ENCODE measurements at regions not wholly inside any gene's neighbourhood (a gene's known extent, or its start where the extent isn't known, plus 50 kb on each side); places are given as distances from the start of the nearest gene placed in this dataset.

DNA sequence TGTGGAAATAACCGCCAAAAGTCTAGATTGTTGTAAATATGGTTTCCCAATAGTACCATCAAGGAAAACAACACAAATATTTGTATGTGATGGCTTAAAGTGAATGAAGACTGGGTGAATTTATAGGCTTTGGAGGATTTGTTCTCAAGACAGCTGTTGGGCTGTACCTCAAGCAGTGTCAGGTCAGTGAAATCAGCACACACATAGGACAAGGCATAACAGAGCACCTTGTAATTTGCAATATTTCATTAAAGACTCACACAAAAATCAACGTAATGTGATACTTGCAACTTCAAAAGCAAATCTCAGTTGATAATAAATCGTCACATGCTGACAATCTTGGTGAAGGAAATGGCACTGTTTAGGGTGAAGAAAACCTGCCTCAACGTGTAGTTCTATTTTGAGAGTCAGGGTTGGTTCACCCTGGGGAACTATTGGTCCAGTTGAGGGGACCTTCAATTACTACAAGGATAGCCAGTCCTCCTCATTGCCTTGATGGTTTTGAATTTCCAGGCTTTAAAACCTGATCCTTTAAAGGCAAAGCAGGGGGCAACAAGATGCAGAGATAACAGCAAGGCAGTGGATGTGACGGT lies 126.8 kb upstream of the ST6GAL2 start:
- Histone ChIP-seq H3K27ac (ENCODE audit: low read depth in 2 of 2, low read length in 1 of 2) (no peak overlapping the region), H3K4me3 (ENCODE audit: low read depth in 2 of 2, low read length in 1 of 2) (no peak overlapping the region), H3K9me2 (no peaks in the 10 kb centered on the region), H3K27me3 (ENCODE audit: insufficient read depth) (no peaks in the 10 kb centered on the region), H2AFZ (ENCODE audit: low read depth) (no peak overlapping the region), H3F3A (replicated peaks; ENCODE audit: insufficient read depth) (no peaks in the 10 kb centered on the region), H4K20me1 (ENCODE audit: insufficient read depth) (no peaks in the 10 kb centered on the region), H3K4me1 (ENCODE audit: control insufficient read depth in 1 of 2, insufficient read depth in 2 of 2, low read depth in 1 of 2, low read length in 1 of 2) (peaks cover 0 to 3% of the 10 kb centered on the region in 2 experiments; a peak in 1 of 4 replicates), H3K36me3 (replicated peaks in 1 of 2; ENCODE audit: control insufficient read depth in 1 of 2, insufficient read depth in 2 of 2, low read length in 1 of 2) (no peaks in the 10 kb centered on the region), H3K9ac (no peak overlapping the region), H3K9me3 (no peaks in the 10 kb centered on the region), H3K79me2 (ENCODE audit: insufficient read depth) (no peaks in the 10 kb centered on the region), H3K4me2 (no peak overlapping the region)
- DNase-seq: no peak
- TF ChIP-seq POLR2AphosphoS5 (IDR thresholded peaks at IDR 0.05; ENCODE audit: low read depth, low read length) (no peak), FOXM1 (IDR thresholded peaks at IDR 0.05; ENCODE audit: low read depth) (no peak)
- POLR2A ChIA-PET: no interaction called here
- CTCF ChIA-PET: no interaction called here
- WGBS (ENCODE audit: low lambda C conversion rate): 77% methylated on average over 5 of the region's 5 CpGs

- Histone ChIP-seq H3K9me3 (no peaks in the 10 kb centered on the region), H3K27ac (ENCODE audit: low read depth in 2 of 2, low read length in 1 of 2) (no peak overlapping the region), H2AFZ (ENCODE audit: low read depth) (no peak overlapping the region), H3K79me2 (ENCODE audit: insufficient read depth) (no peaks in the 10 kb centered on the region), H3K36me3 (replicated peaks in 1 of 2; ENCODE audit: control insufficient read depth in 1 of 2, insufficient read depth in 2 of 2, low read length in 1 of 2) (no peaks in the 10 kb centered on the region), H3F3A (replicated peaks; ENCODE audit: insufficient read depth) (no peaks in the 10 kb centered on the region), H3K9me2 (no peaks in the 10 kb centered on the region), H3K27me3 (ENCODE audit: insufficient read depth) (no peaks in the 10 kb centered on the region), H3K4me3 (ENCODE audit: low read depth in 2 of 2, low read length in 1 of 2) (no peak overlapping the region), H3K9ac (no peak overlapping the region), H3K4me1 (ENCODE audit: control insufficient read depth in 1 of 2, insufficient read depth in 2 of 2, low read depth in 1 of 2, low read length in 1 of 2) (peaks cover 0 to 3% of the 10 kb centered on the region in 2 experiments; a peak in 1 of 4 replicates), H4K20me1 (ENCODE audit: insufficient read depth) (no peaks in the 10 kb centered on the region), H3K4me2 (no peak overlapping the region)
- POLR2A ChIA-PET: no interaction called here
- 73% methylated on average over 2 of the region's 2 CpGs for WGBS (ENCODE audit: low lambda C conversion rate)
- TF ChIP-seq JUND (IDR thresholded peaks at IDR 0.05) (no peak), EP300 (IDR thresholded peaks at IDR 0.05; ENCODE audit: borderline replicate concordance in 1 of 2, low read depth in 1 of 2, low read length in 1 of 2) (no peak)
- no peak for DNase-seq
- CTCF ChIA-PET: no interaction called here
Observed at GRCh38 chr2:107013884-107014283, 127.9 kb upstream of the ST6GAL2 start.

GRCh38 chr2:107018366-107018765 lies 132.4 kb upstream of the ST6GAL2 start:
- Histone ChIP-seq H3K9me3 (no peaks in the 10 kb centered on the region), H3K4me2 (no peak overlapping the region), H3K9me2 (no peaks in the 10 kb centered on the region), H3F3A (replicated peaks; ENCODE audit: insufficient read depth) (no peaks in the 10 kb centered on the region), H4K20me1 (ENCODE audit: insufficient read depth) (no peaks in the 10 kb centered on the region), H3K36me3 (replicated peaks in 1 of 2; ENCODE audit: control insufficient read depth in 1 of 2, insufficient read depth in 2 of 2, low read length in 1 of 2) (no peaks in the 10 kb centered on the region), H2AFZ (ENCODE audit: low read depth) (no peak overlapping the region), H3K27me3 (ENCODE audit: insufficient read depth) (no peaks in the 10 kb centered on the region), H3K9ac (no peak overlapping the region), H3K4me3 (ENCODE audit: low read depth in 2 of 2, low read length in 1 of 2) (no peak overlapping the region), H3K4me1 (ENCODE audit: control insufficient read depth in 1 of 2, insufficient read depth in 2 of 2, low read depth in 1 of 2, low read length in 1 of 2) (no peaks in the 10 kb centered on the region), H3K79me2 (ENCODE audit: insufficient read depth) (no peaks in the 10 kb centered on the region), H3K27ac (ENCODE audit: low read depth in 2 of 2, low read length in 1 of 2) (no peak overlapping the region)
- CTCF ChIA-PET: no interaction called here
- WGBS (ENCODE audit: low lambda C conversion rate): 63% methylated on average over 4 of the region's 4 CpGs
- DNase-seq: no peak
- TF ChIP-seq, protein P1, sequence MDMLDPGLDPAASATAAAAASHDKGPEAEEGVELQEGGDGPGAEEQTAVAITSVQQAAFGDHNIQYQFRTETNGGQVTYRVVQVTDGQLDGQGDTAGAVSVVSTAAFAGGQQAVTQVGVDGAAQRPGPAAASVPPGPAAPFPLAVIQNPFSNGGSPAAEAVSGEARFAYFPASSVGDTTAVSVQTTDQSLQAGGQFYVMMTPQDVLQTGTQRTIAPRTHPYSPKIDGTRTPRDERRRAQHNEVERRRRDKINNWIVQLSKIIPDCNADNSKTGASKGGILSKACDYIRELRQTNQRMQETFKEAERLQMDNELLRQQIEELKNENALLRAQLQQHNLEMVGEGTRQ (IDR thresholded peaks at IDR 0.05; ENCODE audit: borderline replicate concordance, low read depth, low read length): no peak
- TF ChIP-seq RAD21 (IDR thresholded peaks at IDR 0.05; ENCODE audit: low read length): no peak
- no peak for TF ChIP-seq MAX (IDR thresholded peaks at IDR 0.05; ENCODE audit: low read depth)
- TF ChIP-seq RCOR1 (IDR thresholded peaks at IDR 0.05; ENCODE audit: low read length): no peak
- TF ChIP-seq CHD2 (IDR thresholded peaks at IDR 0.05; ENCODE audit: low read length, partially characterized antibody): no peak
- POLR2A ChIA-PET: no interaction called here

Data from SK-N-SH (cell line).